ENCODE measurements at regions not wholly inside any gene's neighbourhood (a gene's known extent, or its start where the extent isn't known, plus 50 kb on each side); places are given as distances from the start of the nearest gene placed in this dataset.

DNA sequence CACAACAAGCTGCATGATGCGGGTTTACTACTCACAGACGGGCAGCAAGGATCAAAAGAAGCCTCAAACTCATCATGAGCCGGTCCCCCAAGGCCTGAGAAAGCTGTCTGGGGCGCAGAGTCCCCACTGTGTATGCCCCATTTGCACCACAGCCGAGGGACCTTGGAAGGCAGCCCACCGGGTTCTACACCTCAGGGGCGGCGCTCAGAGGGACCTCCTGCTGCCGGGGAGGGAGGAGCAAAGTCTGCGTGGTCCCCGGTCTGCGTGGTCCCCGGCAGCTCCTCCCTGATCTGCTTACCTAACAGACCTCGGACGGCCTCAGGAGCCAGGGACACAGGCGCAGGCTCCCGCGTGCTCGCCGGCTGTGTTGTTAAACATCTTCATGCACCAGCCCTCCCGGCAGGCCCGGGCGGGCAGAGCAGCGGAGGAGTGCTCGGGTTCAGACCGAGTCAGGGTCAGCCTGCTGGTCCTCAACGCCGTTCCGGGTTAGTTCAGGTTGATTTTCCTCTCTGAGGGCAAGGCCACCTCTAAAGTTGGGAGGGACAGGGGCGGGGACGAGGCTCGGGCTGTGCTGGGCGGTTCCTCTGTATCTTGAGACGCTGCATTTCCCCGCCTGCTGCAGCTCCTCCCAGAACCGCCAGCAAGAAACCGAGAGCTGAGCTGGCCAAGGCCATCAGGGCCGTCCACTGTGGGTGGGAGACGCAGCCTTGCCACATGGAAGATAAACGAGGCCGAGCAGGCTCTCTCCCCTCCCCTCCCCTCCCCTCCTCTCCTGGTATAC is 74.6 kb downstream of the MRPL36 start:
- TF ChIP-seq YY1 (IDR thresholded peaks at IDR 0.05; ENCODE audit: insufficient read depth, insufficient read length): no peak
- TF ChIP-seq ZNF274 (IDR thresholded peaks at IDR 0.05; ENCODE audit: low read depth, low read length): no peak
- TF ChIP-seq SUZ12 (IDR thresholded peaks at IDR 0.05; ENCODE audit: extremely low read depth, insufficient read depth, insufficient read length): no peak
